ENCODE measurements at regions not wholly inside any gene's neighbourhood (a gene's known extent, or its start where the extent isn't known, plus 50 kb on each side); places are given as distances from the start of the nearest gene placed in this dataset.

GRCh38 chr20:51918561-51918960 is 116.2 kb upstream of the SALL4 start:
- Histone ChIP-seq H3K4me1 (ENCODE audit: control insufficient read depth in 2 of 2, insufficient read depth in 2 of 2, low read length in 2 of 2) (no peaks in the 10 kb centered on the region), H3K9me3 (ENCODE audit: control insufficient read depth in 2 of 2, low read length in 2 of 2) (no peaks in the 10 kb centered on the region), H3K27ac (ENCODE audit: low read depth in 2 of 2, low read length in 2 of 2) (no peak overlapping the region), H3K27me3 (ENCODE audit: control insufficient read depth in 2 of 2, insufficient read depth in 2 of 2, low read length in 2 of 2) (no peaks in the 10 kb centered on the region), H3K9ac (ENCODE audit: low read depth in 1 of 2, low read length in 2 of 2) (no peak overlapping the region), H3K36me3 (ENCODE audit: control insufficient read depth in 2 of 2, insufficient read depth in 2 of 2, low read length in 2 of 2) (no peaks in the 10 kb centered on the region), H3K4me3 (ENCODE audit: low read length in 2 of 2) (no peak overlapping the region)

GRCh38 chr20:51917886-51918535 is 115.7 kb upstream of the SALL4 start:
- Histone ChIP-seq H3K9me3 (ENCODE audit: control insufficient read depth in 2 of 2, low read length in 2 of 2) (no peaks in the 10 kb centered on the region), H3K4me1 (ENCODE audit: control insufficient read depth in 2 of 2, insufficient read depth in 2 of 2, low read length in 2 of 2) (no peaks in the 10 kb centered on the region), H3K27me3 (ENCODE audit: control insufficient read depth in 2 of 2, insufficient read depth in 2 of 2, low read length in 2 of 2) (no peaks in the 10 kb centered on the region), H3K4me3 (ENCODE audit: low read length in 2 of 2) (no peak overlapping the region), H3K9ac (ENCODE audit: low read depth in 1 of 2, low read length in 2 of 2) (no peak overlapping the region), H3K36me3 (ENCODE audit: control insufficient read depth in 2 of 2, insufficient read depth in 2 of 2, low read length in 2 of 2) (no peaks in the 10 kb centered on the region), H3K27ac (ENCODE audit: low read depth in 2 of 2, low read length in 2 of 2) (no peak overlapping the region)

GRCh38 chr20:51916244-51916643 is 113.9 kb upstream of the SALL4 start:
- Histone ChIP-seq H3K9ac (ENCODE audit: low read depth in 1 of 2, low read length in 2 of 2) (no peak overlapping the region), H3K9me3 (ENCODE audit: control insufficient read depth in 2 of 2, low read length in 2 of 2) (no peaks in the 10 kb centered on the region), H3K4me1 (ENCODE audit: control insufficient read depth in 2 of 2, insufficient read depth in 2 of 2, low read length in 2 of 2) (no peaks in the 10 kb centered on the region), H3K36me3 (ENCODE audit: control insufficient read depth in 2 of 2, insufficient read depth in 2 of 2, low read length in 2 of 2) (no peaks in the 10 kb centered on the region), H3K4me3 (ENCODE audit: low read length in 2 of 2) (no peak overlapping the region), H3K27ac (ENCODE audit: low read depth in 2 of 2, low read length in 2 of 2) (no peak overlapping the region), H3K27me3 (ENCODE audit: control insufficient read depth in 2 of 2, insufficient read depth in 2 of 2, low read length in 2 of 2) (no peaks in the 10 kb centered on the region)

GRCh38 chr20:51914758-51915157 is 112.4 kb upstream of the SALL4 start:
- no peaks in the 10 kb centered on the region for H3K27me3 ChIP-seq (ENCODE audit: control insufficient read depth in 2 of 2, insufficient read depth in 2 of 2, low read length in 2 of 2)
- no peak overlapping the region for H3K4me3 ChIP-seq (ENCODE audit: low read length in 2 of 2)
- no peaks in the 10 kb centered on the region for H3K36me3 ChIP-seq (ENCODE audit: control insufficient read depth in 2 of 2, insufficient read depth in 2 of 2, low read length in 2 of 2)

GRCh38 chr20:51910321-51911050 is 108.2 kb upstream of the SALL4 start:
- Histone ChIP-seq H3K27me3 (ENCODE audit: control insufficient read depth in 2 of 2, insufficient read depth in 2 of 2, low read length in 2 of 2) (no peaks in the 10 kb centered on the region), H3K4me1 (ENCODE audit: control insufficient read depth in 2 of 2, insufficient read depth in 2 of 2, low read length in 2 of 2) (no peaks in the 10 kb centered on the region), H3K9me3 (ENCODE audit: control insufficient read depth in 2 of 2, low read length in 2 of 2) (no peaks in the 10 kb centered on the region), H3K36me3 (ENCODE audit: control insufficient read depth in 2 of 2, insufficient read depth in 2 of 2, low read length in 2 of 2) (no peaks in the 10 kb centered on the region), H3K9ac (ENCODE audit: low read depth in 1 of 2, low read length in 2 of 2) (no peak overlapping the region), H3K4me3 (ENCODE audit: low read length in 2 of 2) (no peak overlapping the region), H3K27ac (ENCODE audit: low read depth in 2 of 2, low read length in 2 of 2) (no peak overlapping the region)

More at GRCh38 chr20:51914758-51915157, 112.4 kb upstream of the SALL4 start:
- Histone ChIP-seq H3K9ac (ENCODE audit: low read depth in 1 of 2, low read length in 2 of 2) (no peak overlapping the region), H3K27ac (ENCODE audit: low read depth in 2 of 2, low read length in 2 of 2) (no peak overlapping the region), H3K9me3 (ENCODE audit: control insufficient read depth in 2 of 2, low read length in 2 of 2) (no peaks in the 10 kb centered on the region), H3K4me1 (ENCODE audit: control insufficient read depth in 2 of 2, insufficient read depth in 2 of 2, low read length in 2 of 2) (no peaks in the 10 kb centered on the region)

- H3K9me3 ChIP-seq (ENCODE audit: control insufficient read depth in 2 of 2, low read length in 2 of 2), result no peaks in the 10 kb centered on the region
- H3K9ac ChIP-seq (ENCODE audit: low read depth in 1 of 2, low read length in 2 of 2), result no peak overlapping the region
- no peaks in the 10 kb centered on the region for H3K36me3 ChIP-seq (ENCODE audit: control insufficient read depth in 2 of 2, insufficient read depth in 2 of 2, low read length in 2 of 2)
- no peaks in the 10 kb centered on the region for H3K27me3 ChIP-seq (ENCODE audit: control insufficient read depth in 2 of 2, insufficient read depth in 2 of 2, low read length in 2 of 2)
- no peaks in the 10 kb centered on the region for H3K4me1 ChIP-seq (ENCODE audit: control insufficient read depth in 2 of 2, insufficient read depth in 2 of 2, low read length in 2 of 2)
- H3K27ac ChIP-seq (ENCODE audit: low read depth in 2 of 2, low read length in 2 of 2), result no peak overlapping the region
- H3K4me3 ChIP-seq (ENCODE audit: low read length in 2 of 2), result no peak overlapping the region
Observed at GRCh38 chr20:51906679-51907078, 104.4 kb upstream of the SALL4 start.

- Histone ChIP-seq H3K27me3 (ENCODE audit: control insufficient read depth in 2 of 2, insufficient read depth in 2 of 2, low read length in 2 of 2) (no peaks in the 10 kb centered on the region), H3K9me3 (ENCODE audit: control insufficient read depth in 2 of 2, low read length in 2 of 2) (no peaks in the 10 kb centered on the region), H3K4me3 (ENCODE audit: low read length in 2 of 2) (no peak overlapping the region), H3K36me3 (ENCODE audit: control insufficient read depth in 2 of 2, insufficient read depth in 2 of 2, low read length in 2 of 2) (no peaks in the 10 kb centered on the region), H3K9ac (ENCODE audit: low read depth in 1 of 2, low read length in 2 of 2) (no peak overlapping the region), H3K4me1 (ENCODE audit: control insufficient read depth in 2 of 2, insufficient read depth in 2 of 2, low read length in 2 of 2) (no peaks in the 10 kb centered on the region), H3K27ac (ENCODE audit: low read depth in 2 of 2, low read length in 2 of 2) (no peak overlapping the region)
Observed at GRCh38 chr20:51906049-51906448, 103.7 kb upstream of the SALL4 start.

- no peak overlapping the region for H3K9ac ChIP-seq (ENCODE audit: low read depth in 1 of 2, low read length in 2 of 2)
- H3K9me3 ChIP-seq (ENCODE audit: control insufficient read depth in 2 of 2, low read length in 2 of 2), result no peaks in the 10 kb centered on the region
- H3K4me1 ChIP-seq (ENCODE audit: control insufficient read depth in 2 of 2, insufficient read depth in 2 of 2, low read length in 2 of 2), result no peaks in the 10 kb centered on the region
- no peaks in the 10 kb centered on the region for H3K36me3 ChIP-seq (ENCODE audit: control insufficient read depth in 2 of 2, insufficient read depth in 2 of 2, low read length in 2 of 2)
- no peak overlapping the region for H3K4me3 ChIP-seq (ENCODE audit: low read length in 2 of 2)
- H3K27me3 ChIP-seq (ENCODE audit: control insufficient read depth in 2 of 2, insufficient read depth in 2 of 2, low read length in 2 of 2), result no peaks in the 10 kb centered on the region
- H3K27ac ChIP-seq (ENCODE audit: low read depth in 2 of 2, low read length in 2 of 2), result no peak overlapping the region
Observed at GRCh38 chr20:51902933-51903332, 100.6 kb upstream of the SALL4 start.

GRCh38 chr20:51900443-51900842 is 98.1 kb upstream of the SALL4 start:
- no peaks in the 10 kb centered on the region for H3K27me3 ChIP-seq (ENCODE audit: control insufficient read depth in 2 of 2, insufficient read depth in 2 of 2, low read length in 2 of 2)
- no peak overlapping the region for H3K4me3 ChIP-seq (ENCODE audit: low read length in 2 of 2)
- no peaks in the 10 kb centered on the region for H3K36me3 ChIP-seq (ENCODE audit: control insufficient read depth in 2 of 2, insufficient read depth in 2 of 2, low read length in 2 of 2)
- no peaks in the 10 kb centered on the region for H3K9me3 ChIP-seq (ENCODE audit: control insufficient read depth in 2 of 2, low read length in 2 of 2)
- H3K27ac ChIP-seq (ENCODE audit: low read depth in 2 of 2, low read length in 2 of 2), result no peak overlapping the region
- H3K9ac ChIP-seq (ENCODE audit: low read depth in 1 of 2, low read length in 2 of 2), result no peak overlapping the region
- no peaks in the 10 kb centered on the region for H3K4me1 ChIP-seq (ENCODE audit: control insufficient read depth in 2 of 2, insufficient read depth in 2 of 2, low read length in 2 of 2)

- Histone ChIP-seq H3K9me3 (ENCODE audit: control insufficient read depth in 2 of 2, low read length in 2 of 2) (no peaks in the 10 kb centered on the region), H3K4me1 (ENCODE audit: control insufficient read depth in 2 of 2, insufficient read depth in 2 of 2, low read length in 2 of 2) (no peaks in the 10 kb centered on the region), H3K27ac (ENCODE audit: low read depth in 2 of 2, low read length in 2 of 2) (no peak overlapping the region), H3K4me3 (ENCODE audit: low read length in 2 of 2) (no peak overlapping the region), H3K27me3 (ENCODE audit: control insufficient read depth in 2 of 2, insufficient read depth in 2 of 2, low read length in 2 of 2) (no peaks in the 10 kb centered on the region), H3K36me3 (ENCODE audit: control insufficient read depth in 2 of 2, insufficient read depth in 2 of 2, low read length in 2 of 2) (no peaks in the 10 kb centered on the region), H3K9ac (ENCODE audit: low read depth in 1 of 2, low read length in 2 of 2) (no peak overlapping the region)
Observed at GRCh38 chr20:51899674-51900073, 97.4 kb upstream of the SALL4 start.

All from mucosa of rectum (tissue), 2 donors.